ENCODE measurements at regions not wholly inside any gene's neighbourhood (a gene's known extent, or its start where the extent isn't known, plus 50 kb on each side); places are given as distances from the start of the nearest gene placed in this dataset.

- no peaks in the 10 kb centered on the region for H3K9me3 Mint-ChIP-seq
- ChIA-PET CTCF (no interaction called here), POLR2A (no interaction called here)
- no peak overlapping the region for H3K27ac Mint-ChIP-seq
- no peaks in the 10 kb centered on the region for H3K27me3 Mint-ChIP-seq
- H3K4me3 Mint-ChIP-seq = no peak overlapping the region
- H3K36me3 Mint-ChIP-seq (ENCODE audit: low read depth) = no peaks in the 10 kb centered on the region
- no peak for DNase-seq
- H3K4me1 Mint-ChIP-seq = no peaks in the 10 kb centered on the region
Observed at GRCh38 chr7:85713171-85713570, 526.3 kb upstream of the SEMA3D start.

GRCh38 chr7:85711894-85712293 lies 525.0 kb upstream of the SEMA3D start:
- H3K4me3 Mint-ChIP-seq = no peak overlapping the region

GRCh38 chr7:85710960-85711359 lies 524.1 kb upstream of the SEMA3D start:
- Mint-ChIP-seq H3K36me3 (ENCODE audit: low read depth) (no peaks in the 10 kb centered on the region), H3K9me3 (no peaks in the 10 kb centered on the region), H3K27me3 (no peaks in the 10 kb centered on the region), H3K4me1 (no peaks in the 10 kb centered on the region), H3K4me3 (no peak overlapping the region), H3K27ac (no peak overlapping the region)
- no peak for DNase-seq
- POLR2A ChIA-PET = no interaction called here
- CTCF ChIA-PET = interaction anchor here (1.2 kb wide), 1 partner anchor 9 kb away, joined by 3 read pairs; no protein-coding TSS in a partner anchor

More at GRCh38 chr7:85711894-85712293, 525.0 kb upstream of the SEMA3D start:
- Mint-ChIP-seq H3K4me1 (no peaks in the 10 kb centered on the region), H3K9me3 (no peaks in the 10 kb centered on the region), H3K27me3 (no peaks in the 10 kb centered on the region), H3K27ac (no peak overlapping the region), H3K36me3 (ENCODE audit: low read depth) (no peaks in the 10 kb centered on the region)
- CTCF ChIA-PET = interaction anchor here (1.2 kb wide), 1 partner anchor 8 kb away, joined by 3 read pairs; no protein-coding TSS in a partner anchor
- POLR2A ChIA-PET = no interaction called here
- no peak for DNase-seq

- Mint-ChIP-seq H3K4me3 (no peak overlapping the region), H3K27me3 (no peaks in the 10 kb centered on the region), H3K36me3 (ENCODE audit: low read depth) (no peaks in the 10 kb centered on the region), H3K27ac (no peak overlapping the region), H3K9me3 (no peaks in the 10 kb centered on the region), H3K4me1 (no peaks in the 10 kb centered on the region)
- no peak for DNase-seq
- CTCF ChIA-PET = no interaction called here
- POLR2A ChIA-PET = no interaction called here
Observed at GRCh38 chr7:85708221-85708620, 521.4 kb upstream of the SEMA3D start.

- DNase-seq = no peak
- Mint-ChIP-seq H3K4me1 (no peaks in the 10 kb centered on the region), H3K9me3 (peaks cover 2% of the 10 kb centered on the region), H3K4me3 (no peak overlapping the region), H3K27ac (no peak overlapping the region), H3K27me3 (no peaks in the 10 kb centered on the region), H3K36me3 (ENCODE audit: low read depth) (no peaks in the 10 kb centered on the region)
- POLR2A ChIA-PET = no interaction called here
- CTCF ChIA-PET = no interaction called here
Observed at GRCh38 chr7:85705076-85705475, 518.2 kb upstream of the SEMA3D start.

GRCh38 chr7:85703251-85704010 lies 516.6 kb upstream of the SEMA3D start:
- ChIA-PET CTCF (no interaction called here), POLR2A (no interaction called here)
- H3K27me3 Mint-ChIP-seq = no peaks in the 10 kb centered on the region
- H3K4me3 Mint-ChIP-seq = no peak overlapping the region
- H3K27ac Mint-ChIP-seq = no peak overlapping the region
- H3K9me3 Mint-ChIP-seq = peaks cover 2% of the 10 kb centered on the region
- H3K36me3 Mint-ChIP-seq (ENCODE audit: low read depth) = no peaks in the 10 kb centered on the region
- H3K4me1 Mint-ChIP-seq = no peaks in the 10 kb centered on the region
- DNase-seq = no peak

- Mint-ChIP-seq H3K9me3 (peaks cover 2% of the 10 kb centered on the region), H3K4me1 (no peaks in the 10 kb centered on the region), H3K4me3 (no peak overlapping the region), H3K36me3 (ENCODE audit: low read depth) (no peaks in the 10 kb centered on the region), H3K27ac (no peak overlapping the region), H3K27me3 (no peaks in the 10 kb centered on the region)
- POLR2A ChIA-PET = no interaction called here
- DNase-seq = no peak
- CTCF ChIA-PET = no interaction called here
Observed at GRCh38 chr7:85702348-85702747, 515.5 kb upstream of the SEMA3D start.

GRCh38 chr7:85699482-85699881 lies 512.6 kb upstream of the SEMA3D start:
- POLR2A ChIA-PET = no interaction called here
- CTCF ChIA-PET = no interaction called here
- H3K9me3 Mint-ChIP-seq = peaks cover 2% of the 10 kb centered on the region
- no peak overlapping the region for H3K27ac Mint-ChIP-seq
- DNase-seq = no peak
- no peaks in the 10 kb centered on the region for H3K27me3 Mint-ChIP-seq
- H3K36me3 Mint-ChIP-seq (ENCODE audit: low read depth) = no peaks in the 10 kb centered on the region
- H3K4me1 Mint-ChIP-seq = no peaks in the 10 kb centered on the region
- no peak overlapping the region for H3K4me3 Mint-ChIP-seq

- H3K36me3 Mint-ChIP-seq (ENCODE audit: low read depth) = no peaks in the 10 kb centered on the region
- POLR2A ChIA-PET = no interaction called here
- no peaks in the 10 kb centered on the region for H3K4me1 Mint-ChIP-seq
- no peak overlapping the region for H3K27ac Mint-ChIP-seq
- H3K4me3 Mint-ChIP-seq = no peak overlapping the region
- CTCF ChIA-PET = no interaction called here
- DNase-seq = no peak
- H3K9me3 Mint-ChIP-seq = no peaks in the 10 kb centered on the region
- no peaks in the 10 kb centered on the region for H3K27me3 Mint-ChIP-seq
Observed at GRCh38 chr7:85695533-85695932, 508.7 kb upstream of the SEMA3D start.

- no peaks in the 10 kb centered on the region for H3K4me1 Mint-ChIP-seq
- ChIA-PET POLR2A (no interaction called here), CTCF (no interaction called here)
- DNase-seq = no peak
- no peaks in the 10 kb centered on the region for H3K27me3 Mint-ChIP-seq
- no peaks in the 10 kb centered on the region for H3K9me3 Mint-ChIP-seq
- no peaks in the 10 kb centered on the region for H3K36me3 Mint-ChIP-seq (ENCODE audit: low read depth)
- H3K4me3 Mint-ChIP-seq = no peak overlapping the region
- H3K27ac Mint-ChIP-seq = no peak overlapping the region
Observed at GRCh38 chr7:85695041-85695440, 508.2 kb upstream of the SEMA3D start.

- CTCF ChIA-PET = no interaction called here
- no peaks in the 10 kb centered on the region for H3K36me3 Mint-ChIP-seq (ENCODE audit: low read depth)
- H3K4me1 Mint-ChIP-seq = no peaks in the 10 kb centered on the region
- no peak for DNase-seq
- no peak overlapping the region for H3K4me3 Mint-ChIP-seq
- H3K9me3 Mint-ChIP-seq = no peaks in the 10 kb centered on the region
- POLR2A ChIA-PET = no interaction called here
- no peaks in the 10 kb centered on the region for H3K27me3 Mint-ChIP-seq
- H3K27ac Mint-ChIP-seq = no peak overlapping the region
Observed at GRCh38 chr7:85693326-85693725, 506.5 kb upstream of the SEMA3D start.

GRCh38 chr7:85688712-85689111 lies 501.9 kb upstream of the SEMA3D start:
- DNase-seq = no peak
- ChIA-PET POLR2A (no interaction called here), CTCF (no interaction called here)
- Mint-ChIP-seq H3K27me3 (no peaks in the 10 kb centered on the region), H3K4me3 (no peak overlapping the region), H3K9me3 (peaks cover 10% of the 10 kb centered on the region), H3K4me1 (no peaks in the 10 kb centered on the region), H3K36me3 (ENCODE audit: low read depth) (no peaks in the 10 kb centered on the region), H3K27ac (no peak overlapping the region)

- Mint-ChIP-seq H3K27me3 (no peaks in the 10 kb centered on the region), H3K9me3 (peaks cover 10% of the 10 kb centered on the region), H3K27ac (no peak overlapping the region), H3K4me3 (no peak overlapping the region), H3K4me1 (no peaks in the 10 kb centered on the region), H3K36me3 (ENCODE audit: low read depth) (no peaks in the 10 kb centered on the region)
- ChIA-PET POLR2A (no interaction called here), CTCF (no interaction called here)
- no peak for DNase-seq
Observed at GRCh38 chr7:85686401-85687181, 499.7 kb upstream of the SEMA3D start.

- POLR2A ChIA-PET = no interaction called here
- CTCF ChIA-PET = no interaction called here
- Mint-ChIP-seq H3K9me3 (peaks cover 10% of the 10 kb centered on the region), H3K36me3 (ENCODE audit: low read depth) (no peaks in the 10 kb centered on the region), H3K27ac (no peak overlapping the region), H3K27me3 (no peaks in the 10 kb centered on the region), H3K4me1 (no peaks in the 10 kb centered on the region), H3K4me3 (no peak overlapping the region)
- DNase-seq = no peak
Observed at GRCh38 chr7:85685901-85686300, 499.0 kb upstream of the SEMA3D start.

Measured in activated CD4-positive, alpha-beta memory T cell treated with anti-CD3 and anti-CD28 coated beads, Interleukin-2, amount 10 ng/mL, durations not matched to agents 7 days and 5 days (primary cell).